Inferior parietal cortex (tissue), 1 donor: ENCODE measurements at regions not wholly inside any gene's neighbourhood (a gene's known extent, or its start where the extent isn't known, plus 50 kb on each side); places are given as distances from the start of the nearest gene placed in this dataset.
"Not testable (repeated sequence)": the region's sequence is repeated elsewhere in the genome, so short reads cannot be mapped to it uniquely, and the experiment has no call there.

Experiments
- DNase-seq: peaks from one replicate; pipeline ENCODE4 v3.0.0-alpha.2; 2016; ENCODE audit errors: extremely low spot score

DNA sequence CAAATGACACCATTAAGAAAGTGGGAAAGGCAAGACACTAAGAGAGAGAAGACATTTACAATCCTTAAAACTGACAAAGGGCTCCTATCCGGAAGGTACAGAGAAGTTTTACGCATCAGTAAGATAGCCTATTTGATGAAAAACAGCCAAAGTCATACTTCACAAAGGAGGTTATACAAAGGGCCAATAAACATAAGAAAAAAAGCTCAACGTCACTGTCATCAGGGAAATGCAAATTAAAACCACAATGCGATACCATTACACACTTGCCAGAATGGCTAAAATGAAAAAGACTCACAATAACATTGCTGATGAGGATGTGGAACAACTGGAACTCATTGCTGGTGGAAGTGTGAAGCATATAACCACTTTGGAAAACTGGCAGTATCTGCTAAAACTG is 168.6 kb upstream of the FAR2 start:
- no peak for DNase-seq

DNA sequence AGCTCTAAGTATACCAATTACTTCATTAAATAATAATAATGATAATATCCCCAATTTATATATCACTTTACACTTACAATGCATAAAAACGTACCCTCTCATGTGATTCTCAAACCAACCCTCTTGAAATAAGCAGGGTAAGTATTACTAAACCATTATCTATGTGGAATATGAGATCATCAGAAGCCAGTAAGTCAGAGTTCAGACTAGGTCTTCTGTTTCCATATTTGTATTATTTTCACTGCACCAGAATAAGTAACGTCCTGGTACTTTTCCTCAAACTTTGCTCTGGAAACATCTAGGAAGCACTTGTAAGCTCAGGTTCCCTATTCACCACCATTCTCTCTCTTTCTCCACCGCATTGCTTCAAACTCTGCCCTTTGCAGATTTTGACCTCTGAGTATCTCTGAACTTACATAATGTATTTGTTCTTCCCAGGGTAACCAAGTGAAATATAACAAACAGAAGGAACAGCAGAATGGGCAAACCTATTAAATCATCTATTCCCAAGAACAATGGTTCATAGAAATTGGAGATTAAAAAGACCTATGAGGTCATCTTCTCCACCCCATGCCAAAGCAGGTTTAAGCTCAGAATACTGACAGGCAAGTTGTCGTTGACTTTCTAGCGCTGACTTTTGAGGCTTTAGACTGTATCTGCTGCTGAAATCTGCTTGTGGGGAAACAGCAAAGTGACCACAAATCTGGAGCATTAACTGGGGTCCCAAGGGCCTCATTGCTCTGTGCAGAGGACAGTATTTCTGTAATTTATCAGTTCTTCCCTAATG is 161.3 kb upstream of the FAR2 start:
- no peak for DNase-seq

DNA sequence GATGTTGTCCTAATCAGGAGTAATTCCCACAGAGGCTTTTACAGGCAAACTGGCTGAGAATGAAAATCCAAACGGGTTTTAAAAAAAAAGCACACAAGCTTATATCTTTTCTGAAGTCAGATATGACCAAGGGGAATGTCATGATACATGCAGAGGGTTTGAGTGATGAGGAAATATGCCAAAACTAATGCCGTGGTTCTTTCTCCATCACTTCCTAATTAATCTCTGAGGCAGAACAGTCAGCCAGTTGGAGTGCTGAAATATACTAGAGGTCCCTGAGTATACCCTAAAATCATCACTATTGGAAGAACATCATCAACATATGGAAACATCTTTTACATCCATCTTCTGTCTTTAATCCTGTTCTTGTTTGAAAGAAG is 160.8 kb upstream of the FAR2 start:
- no peak for DNase-seq

DNA sequence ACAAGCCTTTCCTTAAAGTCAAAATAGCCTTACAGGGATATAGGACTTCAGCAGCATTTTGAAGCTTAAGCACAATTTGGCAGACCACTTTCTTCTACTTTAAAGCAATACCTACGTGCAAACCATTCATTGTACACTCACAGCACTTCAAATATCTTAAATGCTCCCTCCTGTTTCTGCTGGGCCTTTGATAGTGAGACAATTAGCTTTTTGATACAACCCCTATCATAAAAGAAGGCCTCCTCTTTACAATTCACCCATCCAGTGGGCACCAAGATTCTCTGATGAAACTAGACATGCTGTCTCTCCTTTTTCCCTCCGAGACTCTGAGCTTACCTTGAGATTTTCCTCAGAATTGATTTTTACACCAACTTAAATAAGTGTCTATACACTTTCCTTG is 157.5 kb upstream of the FAR2 start:
- no peak for DNase-seq

DNA sequence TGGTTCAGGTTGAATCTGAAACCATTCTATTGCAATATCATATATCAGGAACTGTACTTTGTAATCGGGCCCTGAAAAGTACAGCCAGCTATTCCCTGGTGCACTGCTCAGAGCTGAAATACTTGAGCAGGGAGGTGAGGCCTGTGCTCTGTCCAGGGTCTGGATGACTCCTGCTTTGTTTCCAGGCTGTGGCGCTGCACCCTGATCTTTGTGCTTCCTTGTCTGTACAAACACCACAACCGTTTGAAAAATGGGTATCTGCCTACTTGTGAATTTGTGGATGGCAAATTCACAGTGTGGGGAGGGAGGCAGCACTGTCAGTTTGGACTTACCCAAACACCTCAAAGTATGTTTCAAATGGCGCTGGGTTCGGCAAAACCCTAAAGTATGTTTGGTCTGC is 155.4 kb upstream of the FAR2 start:
- no peak for DNase-seq

DNA sequence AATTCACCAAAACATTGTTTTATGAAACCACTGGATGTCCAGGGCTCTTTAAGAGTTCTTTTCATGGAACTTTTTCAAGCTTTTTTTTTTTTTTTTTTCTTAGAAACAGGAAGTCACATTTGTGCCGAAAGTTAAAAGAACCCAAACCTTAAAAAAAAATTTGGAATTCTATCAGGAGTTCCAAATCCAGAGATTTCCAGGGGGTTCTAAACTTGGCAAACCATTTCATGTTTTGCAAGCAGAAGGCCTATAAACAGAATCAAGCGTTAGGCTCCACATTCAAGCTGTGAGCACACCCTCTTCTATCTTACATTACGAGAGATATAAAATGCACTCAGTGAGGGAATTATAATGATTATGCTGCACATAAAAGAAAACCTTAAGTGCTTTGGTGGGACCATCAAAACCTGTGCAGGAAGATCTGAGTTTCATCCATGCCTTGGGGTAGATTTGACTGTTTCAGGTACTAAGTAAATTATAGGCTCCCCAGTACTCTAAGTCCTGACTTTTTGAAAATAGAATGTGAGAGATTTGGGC is 154.8 kb upstream of the FAR2 start:
- no peak for DNase-seq

DNA sequence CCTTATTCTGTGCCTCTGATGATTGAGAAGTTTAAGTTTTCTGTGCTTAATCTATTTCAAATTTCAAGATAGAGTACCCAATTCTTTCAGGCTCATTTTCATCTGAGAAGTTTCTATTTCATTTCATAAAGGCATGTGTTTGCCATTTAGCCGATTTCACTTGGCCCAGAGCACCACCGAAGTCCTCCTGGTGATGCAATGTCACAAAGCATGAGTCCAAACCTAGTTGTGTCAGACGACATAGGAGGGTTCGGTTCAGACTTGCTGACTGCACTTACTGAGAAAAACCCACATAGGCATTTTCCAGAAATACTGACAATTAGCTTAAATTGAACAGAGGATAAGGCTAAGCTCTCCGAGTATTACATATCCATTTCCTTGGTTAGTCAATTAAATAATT is 152.4 kb upstream of the FAR2 start:
- DNase-seq = no peak

DNA sequence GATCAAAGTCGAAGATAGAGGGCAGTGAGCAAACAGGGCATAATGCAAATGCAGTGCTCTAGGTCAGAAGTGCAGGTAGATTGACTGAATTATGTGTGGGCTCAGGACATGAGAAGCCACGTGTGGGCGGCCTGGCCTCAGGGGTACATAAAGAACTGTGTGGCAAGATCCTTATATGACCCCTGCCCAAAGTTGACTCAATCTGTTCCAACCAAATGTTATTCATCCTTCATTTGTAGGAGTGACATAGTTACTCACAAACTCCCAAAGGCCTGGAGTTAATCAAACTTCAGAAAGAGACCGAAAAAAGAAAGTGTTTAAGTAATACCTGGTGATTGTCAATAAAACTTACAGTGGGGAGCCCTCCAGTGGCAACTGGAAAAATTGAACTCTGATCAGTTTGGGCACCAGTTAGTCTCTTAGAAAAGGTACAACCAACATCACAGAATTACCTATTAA is 150.4 kb upstream of the FAR2 start:
- DNase-seq = peak; percentile 50

DNA sequence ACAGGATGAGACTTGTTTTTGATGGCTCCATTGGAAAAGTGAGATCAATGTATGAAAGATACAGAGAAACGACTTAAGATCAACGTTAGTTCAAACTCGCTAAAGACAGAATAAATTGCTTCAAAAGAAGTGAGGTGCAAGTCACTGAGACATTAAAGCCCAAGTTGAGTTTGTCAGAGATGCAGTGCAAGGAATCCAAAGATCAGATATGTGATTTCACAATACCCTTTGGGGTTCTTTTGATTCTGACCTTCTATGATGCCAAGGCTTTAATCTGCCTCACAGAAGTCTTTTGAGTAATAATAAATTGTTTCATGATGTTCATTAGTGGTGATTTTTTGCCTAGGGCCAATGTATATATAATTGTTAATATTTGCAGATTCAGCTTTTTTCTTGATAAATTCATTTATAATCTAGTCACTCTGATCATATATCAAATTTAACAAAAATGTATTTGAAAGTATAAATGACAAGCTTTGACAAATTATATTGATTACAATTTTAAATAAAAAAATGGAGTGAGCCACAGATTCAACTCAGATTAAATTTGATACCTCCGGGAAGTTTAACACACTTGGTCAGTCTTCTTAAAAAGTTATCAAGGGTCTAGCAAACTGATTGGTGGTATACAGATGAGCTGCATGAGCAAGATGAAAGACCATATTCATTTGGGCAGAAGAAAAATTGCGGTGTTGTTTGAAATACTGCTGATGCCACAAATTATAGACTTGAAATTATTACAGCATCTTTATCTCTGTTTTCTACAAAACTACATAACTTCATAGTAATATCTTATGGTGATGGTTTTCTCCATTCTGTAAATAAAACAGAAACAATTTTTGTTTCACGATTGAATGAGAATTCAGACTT is 144.8 kb upstream of the FAR2 start:
- DNase-seq = no peak

DNA sequence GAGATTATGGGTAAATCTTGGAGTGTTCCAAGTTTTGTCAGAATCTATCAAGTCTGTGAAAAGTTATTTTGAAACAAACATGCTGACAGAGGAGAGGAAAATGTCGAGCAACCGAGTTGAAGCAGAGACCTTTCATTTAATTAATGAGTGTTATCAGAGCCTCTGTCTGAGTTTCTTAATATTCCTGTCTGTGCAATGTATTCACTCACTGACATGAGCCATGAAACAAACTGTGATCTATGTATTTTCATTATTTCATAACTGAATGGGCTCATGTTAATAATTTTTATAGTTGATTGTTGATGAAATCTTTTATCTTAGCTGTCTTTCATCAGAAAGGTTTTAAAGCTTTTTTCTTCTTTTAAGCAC is 144.2 kb upstream of the FAR2 start:
- DNase-seq = no peak

DNA sequence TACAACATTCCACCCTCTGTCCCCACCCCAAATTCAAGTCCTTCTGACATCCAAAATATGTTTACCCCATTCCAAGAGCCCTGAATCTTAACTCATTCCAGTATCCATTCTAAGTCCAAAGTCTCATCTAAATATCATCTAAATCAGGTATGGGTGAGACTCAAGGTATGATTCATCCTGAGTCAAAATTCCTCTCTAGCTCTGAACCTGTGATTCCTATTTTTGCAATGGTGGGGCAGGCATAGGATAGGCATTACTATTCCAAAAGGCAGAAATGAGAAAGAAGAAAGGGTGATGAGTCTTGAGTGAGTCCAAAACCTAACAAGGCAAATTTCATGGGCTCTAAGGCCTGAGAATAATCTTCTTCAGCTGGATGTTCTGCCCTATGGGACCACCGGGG is 140.3 kb upstream of the FAR2 start:
- DNase-seq = no peak

DNA sequence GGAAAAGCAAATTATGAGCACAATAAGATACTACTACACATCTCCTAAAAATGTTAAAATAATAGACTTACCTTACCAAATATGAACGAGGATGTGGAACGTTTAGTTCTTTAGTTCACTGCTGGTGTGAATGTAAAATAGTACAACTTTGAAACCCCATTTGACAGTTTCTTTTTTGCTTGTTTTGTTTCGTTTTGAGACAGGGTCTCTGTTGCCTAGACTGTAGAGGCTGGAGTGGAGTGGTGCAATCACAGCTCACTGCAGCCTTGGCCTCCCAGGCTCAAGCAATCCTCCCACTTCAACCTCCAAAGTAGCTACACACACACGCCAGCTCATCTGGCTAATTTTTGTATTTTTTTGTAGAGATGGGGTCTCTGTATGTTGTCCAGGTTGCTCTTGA is 136.4 kb upstream of the FAR2 start:
- DNase-seq = no peak

DNA sequence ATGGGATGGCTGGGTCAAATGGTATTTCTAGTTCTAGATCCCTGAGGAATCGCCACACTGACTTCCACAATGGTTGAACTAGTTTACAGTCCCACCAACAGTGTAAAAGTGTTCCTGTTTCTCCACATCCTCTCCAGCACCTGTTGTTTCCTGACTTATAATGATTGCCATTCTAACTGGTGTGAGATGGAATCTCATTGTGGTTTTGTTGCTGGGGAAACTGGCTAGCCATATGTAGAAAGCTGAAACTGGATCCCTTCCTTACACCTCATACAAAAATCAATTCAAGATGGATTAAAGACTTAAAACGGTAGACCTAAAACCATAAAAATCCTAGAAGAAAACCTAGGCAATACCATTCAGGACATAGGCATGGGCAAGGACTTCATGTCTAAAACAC is 131.5 kb upstream of the FAR2 start:
- DNase-seq = not testable (repeated sequence)

DNA sequence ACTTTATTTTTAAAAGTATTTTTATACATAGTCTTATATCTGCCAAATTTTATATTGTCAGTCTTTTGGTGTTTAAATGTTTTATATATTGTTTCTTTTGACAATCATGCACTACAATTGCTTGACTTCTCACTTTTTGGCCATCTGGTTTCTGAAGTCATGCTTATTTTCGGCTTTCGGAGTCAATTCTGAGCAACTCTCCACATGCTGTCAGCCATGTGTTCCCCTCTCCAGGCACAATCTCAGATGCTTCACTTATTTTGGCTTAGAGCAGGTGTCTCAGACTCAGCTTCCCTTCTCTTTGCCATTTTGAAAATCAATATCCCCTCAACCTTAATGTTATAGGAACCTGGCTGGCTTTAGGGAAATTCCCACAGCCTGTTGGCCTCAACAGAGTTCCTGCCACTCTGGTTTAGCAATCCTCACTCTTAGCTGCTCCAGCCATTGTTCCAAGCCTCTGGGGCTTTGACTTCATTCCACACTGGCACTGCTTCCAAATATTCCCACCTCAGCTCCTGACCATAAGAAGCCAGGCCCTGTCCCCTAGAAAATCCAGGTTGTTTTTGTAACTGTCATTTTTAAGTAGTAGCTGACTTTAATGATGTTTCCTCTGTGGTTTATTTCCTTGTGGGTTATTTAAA is 125.5 kb upstream of the FAR2 start:
- no peak for DNase-seq

DNA sequence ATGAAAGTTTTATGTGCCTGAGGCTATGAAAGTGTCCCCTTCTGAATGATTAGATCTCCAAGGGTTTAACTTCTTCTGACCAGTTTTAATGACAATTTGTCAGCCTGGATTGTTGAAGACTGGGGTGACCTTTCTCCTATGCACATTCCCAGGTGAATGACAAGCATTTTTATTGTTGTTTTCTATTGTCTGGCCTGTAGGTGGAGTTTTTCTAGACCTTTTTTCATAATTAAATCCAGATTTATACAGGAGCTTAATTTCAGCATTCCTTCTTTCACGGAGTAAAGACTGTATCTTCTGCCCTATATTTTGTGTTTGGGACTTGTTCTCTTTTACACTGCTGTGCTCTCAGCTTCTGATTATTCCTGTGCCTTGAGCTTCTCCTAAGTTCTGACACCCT is 125.0 kb upstream of the FAR2 start:
- DNase-seq = no peak

DNA sequence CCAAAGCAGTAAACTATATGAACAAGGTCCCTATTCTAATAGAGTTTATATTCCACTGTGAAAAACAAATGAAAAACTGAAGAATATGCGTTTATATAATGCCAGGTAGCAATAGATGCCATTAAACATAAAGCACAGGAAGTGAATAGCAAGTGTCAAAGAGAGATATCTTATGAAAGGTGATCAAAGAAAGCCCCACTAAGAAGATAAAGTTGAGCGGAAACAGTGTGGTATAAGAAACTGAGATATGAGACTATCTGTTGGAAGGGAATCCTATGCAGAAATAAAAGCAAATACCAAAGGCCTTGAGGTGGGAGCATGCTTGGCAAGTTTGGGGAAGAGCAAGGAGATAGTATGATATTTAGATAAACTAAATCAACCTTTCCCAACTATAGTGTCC is 123.1 kb upstream of the FAR2 start:
- no peak for DNase-seq

DNA sequence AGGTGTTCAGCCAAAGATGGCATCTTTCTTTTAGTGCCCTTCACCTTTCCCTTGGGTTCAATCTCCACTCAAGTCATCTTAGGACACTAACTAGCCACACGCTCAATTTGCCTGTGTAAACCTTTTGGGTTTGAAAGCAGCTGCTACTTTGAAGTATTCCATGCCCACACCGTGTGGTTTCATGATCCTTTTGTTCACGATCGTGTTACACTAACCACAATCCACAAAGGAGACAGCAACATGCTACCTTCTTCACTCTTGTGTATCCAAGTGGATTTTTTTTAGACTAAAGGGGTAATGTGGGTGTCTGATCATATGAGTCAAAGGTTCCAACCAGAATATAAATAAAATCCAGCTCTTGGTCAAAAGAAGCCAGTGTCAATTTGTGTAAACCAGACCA is 122.7 kb upstream of the FAR2 start:
- no peak for DNase-seq

DNA sequence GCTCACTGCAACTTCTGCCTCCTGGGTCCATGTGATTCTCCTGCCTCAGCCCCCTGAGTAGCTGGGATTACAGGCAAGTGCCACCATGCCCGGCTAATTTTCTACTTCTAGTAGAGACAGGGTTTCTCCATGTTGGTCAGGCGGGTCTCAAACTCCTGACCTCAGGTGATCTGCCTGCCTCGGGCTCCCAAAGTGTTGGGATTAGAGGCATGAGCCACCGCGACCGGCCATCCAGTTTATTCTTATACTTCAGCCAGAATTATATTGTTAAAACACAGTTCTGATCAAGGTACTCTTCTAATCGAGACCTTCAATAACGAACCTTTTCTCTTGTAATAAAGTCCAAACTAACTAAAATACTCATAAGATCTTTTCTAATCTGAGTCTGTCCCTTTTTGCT is 119.6 kb upstream of the FAR2 start:
- not testable (repeated sequence) for DNase-seq

DNA sequence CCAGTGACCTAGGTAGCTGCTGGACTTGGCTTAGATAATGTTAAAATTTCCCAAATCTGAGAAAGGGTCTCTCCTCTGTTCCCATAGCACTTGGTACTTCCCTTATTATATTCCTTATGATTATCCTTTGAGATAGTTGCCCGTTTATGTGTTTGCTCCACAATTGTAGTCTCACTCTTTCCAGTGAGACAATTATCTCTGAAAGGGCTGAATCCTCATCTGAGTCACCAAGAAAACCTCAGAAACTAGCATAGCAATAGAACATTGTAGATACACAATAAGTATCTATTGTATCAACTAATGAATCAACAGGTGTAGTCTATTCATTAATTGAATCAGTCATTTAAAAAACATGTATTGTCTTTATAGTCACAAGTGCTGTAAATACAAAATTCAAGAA is 119.1 kb upstream of the FAR2 start:
- DNase-seq = no peak

DNA sequence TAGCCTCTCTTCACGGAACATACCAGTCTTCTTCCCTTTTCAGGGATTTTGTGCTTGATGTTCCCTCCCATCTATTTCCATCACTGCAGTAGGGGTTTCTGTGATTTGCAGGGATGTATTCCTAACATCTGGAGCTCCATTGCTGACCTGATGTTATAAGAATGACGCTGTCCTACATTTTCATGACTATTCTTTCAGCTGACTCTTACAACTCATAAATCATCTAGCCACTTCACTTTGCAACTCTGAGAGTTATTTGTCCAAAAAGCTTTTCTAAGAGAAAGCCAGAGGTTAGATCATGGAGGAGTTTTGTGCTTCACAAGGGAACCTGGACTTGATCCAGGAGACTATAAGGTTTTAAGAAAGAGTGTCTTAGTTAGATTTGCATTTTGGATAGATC is 116.6 kb upstream of the FAR2 start:
- DNase-seq = no peak

DNA sequence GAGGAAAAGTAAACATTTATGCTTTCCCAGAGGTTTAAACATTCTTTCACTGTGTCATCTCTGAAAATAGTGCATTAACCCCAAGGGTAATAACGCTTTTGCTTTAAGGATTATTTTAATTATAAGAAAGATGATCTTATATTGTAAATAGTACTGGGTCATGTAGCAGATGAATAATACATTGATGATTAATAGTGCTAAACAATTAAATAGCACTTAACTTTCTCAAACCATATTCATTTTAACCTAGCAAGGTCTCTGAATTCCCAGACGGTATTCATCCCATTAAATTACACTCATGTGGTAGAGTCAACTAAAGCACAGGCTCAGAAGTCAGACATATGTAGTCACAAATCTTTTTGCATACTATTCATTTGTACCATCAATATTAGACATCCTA is 115.6 kb upstream of the FAR2 start:
- DNase-seq = no peak

DNA sequence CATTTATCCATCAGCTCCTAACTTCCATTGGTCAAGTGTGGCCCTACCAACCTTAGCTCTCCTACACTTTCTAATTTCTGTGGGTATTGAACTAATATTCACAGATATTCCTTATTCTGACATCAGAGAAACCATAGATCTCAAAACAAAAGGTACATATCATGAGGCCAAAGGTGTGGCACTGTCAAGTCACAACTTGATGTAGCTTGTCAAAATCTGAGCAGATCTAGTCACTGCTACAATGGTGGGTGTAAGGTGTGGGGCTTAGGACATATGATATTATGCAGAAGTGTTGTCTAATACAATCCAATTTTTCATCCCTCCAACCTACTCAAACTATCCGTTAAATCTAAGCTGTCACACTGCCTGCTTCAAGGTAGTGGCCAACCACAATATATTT is 114.0 kb upstream of the FAR2 start:
- no peak for DNase-seq

DNA sequence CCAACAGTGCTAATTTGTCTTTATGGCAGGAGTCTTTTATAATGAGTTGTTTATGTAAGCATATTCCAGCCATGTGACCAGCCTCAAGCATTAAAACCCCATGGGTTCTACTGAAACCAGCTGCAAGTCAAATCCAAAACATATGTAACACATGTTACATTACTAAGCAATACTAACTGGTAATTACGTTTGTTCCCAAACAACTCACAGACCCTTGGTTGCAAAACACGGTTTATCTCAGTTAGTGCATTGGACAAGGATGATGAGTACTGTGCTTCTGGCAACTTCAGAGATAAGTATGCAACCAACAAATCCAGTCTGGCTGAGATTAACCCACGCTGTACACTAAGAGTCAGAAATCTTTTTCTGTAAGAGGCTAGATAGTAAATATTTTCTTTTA is 110.1 kb upstream of the FAR2 start:
- no peak for DNase-seq
